Large intestine (tissue), 3 donors: ENCODE measurements at regions not wholly inside any gene's neighbourhood (a gene's known extent, or its start where the extent isn't known, plus 50 kb on each side); places are given as distances from the start of the nearest gene placed in this dataset.
A peak's percentile ranks its signal among the peaks of the same experiment; 100 is the strongest.
"Not testable (repeated sequence)": the region's sequence is repeated elsewhere in the genome, so short reads cannot be mapped to it uniquely, and the experiment has no call there.

ENCODE experiments used
- DNase-seq, 2 donors: peaks; one replicate each; pipeline versions ENCODE4 v3.0.0 to v3.0.0-alpha.2; 2013
- H3K27ac ChIP-seq: one replicate; pipeline ENCODE4 v1.5.1; 2013; ENCODE audit warnings: low read length
- H3K27me3 ChIP-seq: 2 replicates; pipeline ENCODE4 v1.6.1; 2013; ENCODE audit warnings: low read length; ENCODE audit not compliant: control insufficient read depth, insufficient read depth
- H3K36me3 ChIP-seq: 2 replicates; pipeline ENCODE4 v1.6.1; 2013; ENCODE audit warnings: low read length; ENCODE audit not compliant: control insufficient read depth, insufficient read depth
- H3K4me1 ChIP-seq: one replicate; pipeline ENCODE4 v1.6.1; 2013; ENCODE audit warnings: low read length; ENCODE audit not compliant: control insufficient read depth, insufficient read depth
- H3K4me3 ChIP-seq: one replicate; pipeline ENCODE4 v1.5.1; 2013; ENCODE audit warnings: low read length
- H3K9me3 ChIP-seq: one replicate; pipeline ENCODE4 v1.6.1; 2013; ENCODE audit warnings: mild to moderate bottlenecking, low read depth, low read length, moderate library complexity; ENCODE audit not compliant: control insufficient read depth
- WGBS: methylation state at CpG from one replicate; pipeline ENCODE4 v1.1.5; 2013; ENCODE audit warnings: low lambda C conversion rate; ENCODE audit not compliant: insufficient coverage; 5-methylcytosine and 5-hydroxymethylcytosine counted together

DNA sequence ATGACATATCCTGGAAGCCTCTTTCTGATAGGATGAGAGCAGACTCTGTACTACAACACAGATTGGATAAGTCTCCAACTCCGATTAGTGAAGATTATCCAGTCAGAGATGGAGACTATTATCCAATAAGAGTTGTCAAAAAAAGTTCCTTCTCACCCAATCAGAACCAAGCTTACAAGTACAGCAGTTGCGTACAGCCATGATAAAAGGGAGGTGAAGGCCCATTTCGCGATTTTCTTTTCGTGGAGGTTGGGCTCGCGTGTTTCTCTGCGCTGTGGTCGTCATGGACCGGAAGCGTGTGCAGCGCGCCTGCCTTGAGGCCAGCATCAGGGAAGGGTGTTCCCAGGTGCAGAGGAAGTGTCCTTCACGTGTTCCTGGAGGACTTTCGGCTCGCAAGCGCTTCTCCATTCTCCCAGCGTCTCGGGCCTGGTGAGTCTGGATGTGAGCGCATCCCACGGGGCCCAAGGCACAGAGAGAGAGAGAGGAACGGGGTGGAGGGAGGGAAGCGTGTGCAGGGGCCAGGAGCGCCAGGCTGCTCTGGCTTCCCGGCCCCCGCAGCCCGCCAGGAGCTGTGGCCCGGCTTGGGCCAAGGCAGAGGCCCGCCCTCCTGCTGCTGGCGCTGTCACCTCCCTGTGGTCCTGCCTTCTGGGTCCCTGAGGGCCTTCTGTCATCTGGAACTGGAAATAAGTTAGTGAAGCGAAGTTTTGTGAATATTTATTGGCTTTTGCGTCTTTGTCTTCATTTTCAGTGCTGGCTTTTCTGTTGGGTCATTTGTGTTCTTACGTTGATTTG, 53.9 kb downstream of the CDRT15L2 start:
- not testable (repeated sequence) for H3K9me3 ChIP-seq, H3K4me1 ChIP-seq, DNase-seq, H3K27ac ChIP-seq, H3K27me3 ChIP-seq, H3K36me3 ChIP-seq, H3K4me3 ChIP-seq
- WGBS: no CpG with 5 or more reads among the region's 33 CpGs

DNA sequence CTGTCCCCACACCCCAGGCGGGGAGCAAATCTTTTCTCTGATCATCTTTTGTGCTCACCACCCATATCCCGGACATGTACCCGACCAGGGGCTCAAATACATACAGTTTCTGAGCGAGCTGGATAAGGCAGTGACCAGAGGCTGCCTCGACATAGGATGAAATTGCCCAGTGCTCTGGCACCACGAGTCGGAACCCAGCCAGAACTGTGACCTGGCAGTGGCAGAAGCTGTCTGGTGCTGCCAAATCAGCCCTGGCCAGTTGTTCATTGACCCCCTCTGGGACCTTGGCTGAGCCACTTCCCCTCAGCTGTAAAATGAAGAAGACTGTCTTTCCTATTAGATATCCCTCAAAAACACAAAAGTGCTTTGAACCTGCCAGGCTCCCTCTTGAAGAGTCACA, 60.6 kb downstream of the CDRT15L2 start:
- no CpG with 5 or more reads among the region's 7 CpGs for WGBS
- H3K9me3 ChIP-seq, H3K4me1 ChIP-seq, H3K4me3 ChIP-seq, H3K27ac ChIP-seq, DNase-seq, H3K36me3 ChIP-seq, H3K27me3 ChIP-seq: not testable (repeated sequence)

DNA sequence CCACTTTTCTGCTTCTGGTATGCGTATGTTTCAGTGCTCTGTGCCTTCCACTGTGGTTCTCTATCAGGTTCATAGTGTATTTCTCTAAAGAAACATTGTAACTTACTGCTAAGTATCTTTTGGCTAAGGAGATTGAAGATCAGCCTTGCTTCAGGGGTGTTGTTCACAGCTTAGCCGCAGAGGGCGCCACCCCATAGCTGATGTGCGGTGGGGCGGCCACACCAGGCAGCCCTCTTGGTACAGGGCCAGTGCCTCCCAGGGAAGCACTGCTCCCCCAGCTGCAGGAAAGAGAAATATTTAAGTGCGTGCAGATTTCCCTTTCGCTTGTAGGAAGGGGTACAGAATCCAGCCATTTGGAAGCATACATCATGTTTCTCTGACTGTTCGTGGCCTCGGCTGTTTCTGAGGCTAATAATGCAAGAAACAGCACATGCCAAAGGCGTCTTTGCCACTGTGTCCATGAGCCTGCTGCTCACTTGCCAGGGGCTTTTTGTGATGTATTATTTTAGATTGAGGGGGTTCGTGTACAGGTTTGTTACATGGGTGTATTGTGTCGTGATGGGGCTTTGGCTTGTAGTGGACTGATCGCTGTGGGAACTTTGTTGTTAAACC, 67.2 kb downstream of the CDRT15L2 start:
- WGBS: 93% methylated on average over 2 of the region's 13 CpGs
- not testable (repeated sequence) for H3K4me1 ChIP-seq, H3K27ac ChIP-seq, H3K36me3 ChIP-seq, H3K4me3 ChIP-seq, H3K27me3 ChIP-seq, H3K9me3 ChIP-seq
- peak; percentile 6 to 14 for DNase-seq

DNA sequence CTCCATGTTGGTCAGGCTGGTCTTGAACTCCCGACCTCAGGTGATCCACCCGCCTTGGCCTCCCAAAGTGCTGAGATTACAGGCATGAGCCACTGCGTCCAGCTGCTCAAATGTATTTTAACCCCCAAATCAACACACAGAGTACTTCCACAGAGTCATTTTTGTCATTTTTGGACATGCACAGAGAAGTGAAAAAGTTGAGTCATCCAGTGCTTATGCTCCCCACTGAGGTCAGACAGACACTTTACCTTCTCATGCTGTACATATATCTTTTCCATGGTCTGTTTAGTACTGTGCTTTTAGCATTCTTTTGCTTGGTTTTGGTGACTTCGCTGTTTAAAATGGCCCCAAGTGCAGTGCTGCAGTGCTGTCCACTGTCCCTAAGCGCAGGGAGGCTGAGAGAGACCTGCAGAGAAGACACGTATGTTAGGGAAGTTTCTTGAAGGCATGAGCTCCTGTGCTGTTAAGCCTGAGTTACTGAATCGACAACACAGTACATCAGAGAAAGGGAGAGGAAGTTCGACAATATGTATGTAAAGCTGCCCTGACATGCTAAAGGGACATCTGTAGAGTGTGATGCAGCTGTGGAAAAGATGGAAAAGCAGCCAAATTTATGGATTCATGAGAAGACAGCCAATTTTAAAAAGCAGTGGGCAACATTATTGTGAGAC, 69.7 kb downstream of the CDRT15L2 start:
- H3K9me3 ChIP-seq, H3K4me3 ChIP-seq, H3K27ac ChIP-seq, H3K27me3 ChIP-seq, H3K36me3 ChIP-seq, DNase-seq, H3K4me1 ChIP-seq: not testable (repeated sequence)
- WGBS: no CpG with 5 or more reads among the region's 8 CpGs

DNA sequence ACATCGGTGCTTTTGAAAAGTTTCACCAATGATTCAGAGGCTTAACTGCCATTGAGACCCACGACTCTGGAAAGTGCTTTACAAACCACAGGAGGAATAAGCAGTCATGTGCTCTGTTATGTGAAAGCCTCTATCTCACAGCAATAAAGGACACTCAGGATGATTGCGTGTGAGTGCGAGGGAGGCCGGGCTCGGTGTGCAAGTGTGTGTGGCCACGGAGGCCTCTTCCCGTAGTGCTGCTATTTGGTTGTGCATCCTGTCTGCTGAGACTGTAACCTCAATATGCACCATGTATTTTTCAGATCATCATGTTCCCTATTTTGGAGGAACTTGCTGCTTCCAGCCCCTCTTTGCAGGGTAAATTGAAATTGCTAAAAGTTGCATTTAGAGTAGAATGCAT, 71.5 kb downstream of the CDRT15L2 start:
- H3K4me1 ChIP-seq, H3K36me3 ChIP-seq, H3K27me3 ChIP-seq, DNase-seq, H3K9me3 ChIP-seq, H3K27ac ChIP-seq, H3K4me3 ChIP-seq: not testable (repeated sequence)
- no CpG with 5 or more reads among the region's 8 CpGs for WGBS

DNA sequence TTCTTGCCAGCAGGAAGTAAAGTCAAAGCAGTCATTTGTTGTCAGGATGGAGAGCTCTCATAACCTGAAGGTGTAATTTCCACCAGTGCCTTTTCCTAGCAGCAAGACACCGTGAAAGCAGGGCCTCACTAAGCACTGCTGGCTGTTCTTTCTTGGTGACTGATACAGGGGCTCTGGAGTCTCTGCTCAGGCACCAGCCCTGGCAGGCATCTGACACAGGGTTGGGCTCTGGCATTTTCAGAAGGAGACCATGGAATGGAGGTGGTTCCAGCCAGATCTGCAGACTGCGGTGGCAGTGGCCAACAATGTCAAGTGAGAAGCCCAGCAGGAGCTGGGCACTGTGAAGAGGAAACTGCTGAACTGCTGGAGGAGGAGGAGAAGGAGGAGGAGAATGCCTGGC, 72.2 kb downstream of the CDRT15L2 start:
- not testable (repeated sequence) for H3K9me3 ChIP-seq, H3K4me1 ChIP-seq, DNase-seq, H3K4me3 ChIP-seq, H3K27ac ChIP-seq, H3K27me3 ChIP-seq, H3K36me3 ChIP-seq
- WGBS: no CpG with 5 or more reads among the region's 2 CpGs

DNA sequence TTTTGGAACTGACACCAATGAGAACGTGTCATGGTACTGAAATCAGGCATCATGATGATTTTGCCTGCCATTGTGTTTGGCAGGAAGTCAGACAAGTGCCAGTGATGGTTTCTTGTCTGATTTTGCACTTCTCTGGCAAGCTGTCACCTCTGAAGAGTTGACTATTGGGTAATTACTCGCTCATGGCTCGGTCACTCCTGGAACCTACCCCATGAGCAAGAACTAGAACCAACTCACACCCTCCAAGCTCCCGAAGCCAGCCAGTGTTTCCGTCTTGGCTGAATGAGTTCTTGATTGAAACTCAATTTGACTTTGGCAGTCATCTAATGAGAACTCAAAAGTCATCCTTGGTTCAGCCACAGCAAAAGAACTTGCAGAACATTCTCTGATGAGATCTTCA, 73.9 kb downstream of the CDRT15L2 start:
- H3K9me3 ChIP-seq, H3K27ac ChIP-seq, DNase-seq, H3K4me3 ChIP-seq, H3K36me3 ChIP-seq, H3K4me1 ChIP-seq, H3K27me3 ChIP-seq: not testable (repeated sequence)
- WGBS: no CpG with 5 or more reads among the region's 5 CpGs

DNA sequence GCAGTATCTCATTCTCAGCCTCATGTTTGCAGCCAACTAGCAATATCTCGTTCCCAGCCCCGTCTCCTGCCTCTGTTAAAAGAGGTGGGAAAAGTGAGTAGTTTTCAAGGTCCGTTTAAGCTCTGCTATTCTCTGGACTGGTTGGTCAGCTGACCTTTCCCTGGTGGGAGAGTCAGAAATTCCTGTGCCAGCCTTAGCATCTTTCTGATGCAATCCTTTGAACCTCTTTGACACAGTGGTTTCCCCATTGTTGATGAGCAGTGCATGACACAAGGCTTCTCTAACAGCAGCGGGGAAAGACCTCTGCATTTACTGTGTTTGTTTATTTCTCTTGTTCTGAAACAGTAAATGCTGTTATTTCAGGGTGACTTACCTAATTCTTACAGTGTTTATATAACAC, 74.6 kb downstream of the CDRT15L2 start:
- H3K9me3 ChIP-seq, H3K27ac ChIP-seq, H3K36me3 ChIP-seq, DNase-seq, H3K4me3 ChIP-seq, H3K27me3 ChIP-seq, H3K4me1 ChIP-seq: not testable (repeated sequence)
- WGBS: no CpG with 5 or more reads among the region's 4 CpGs

DNA sequence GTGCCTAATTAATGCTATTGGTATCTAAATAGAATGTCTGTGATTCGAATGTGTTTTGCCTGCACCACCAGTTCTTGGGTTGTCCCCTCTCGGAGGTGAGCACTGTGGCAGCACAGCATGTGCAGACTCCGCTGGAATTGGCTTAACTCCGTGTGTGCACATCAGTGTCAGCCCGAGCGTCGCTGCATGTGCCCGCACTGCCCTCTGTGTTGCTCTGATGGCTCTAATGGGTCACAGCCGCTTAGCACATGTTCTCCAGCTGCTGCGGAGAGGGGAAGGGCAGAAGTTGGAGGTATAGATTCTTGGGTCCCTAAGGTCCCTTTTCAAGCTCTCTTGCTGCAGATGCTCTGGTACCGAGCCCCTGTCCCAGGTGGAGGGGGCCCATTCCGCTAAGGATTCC, 75.1 kb downstream of the CDRT15L2 start:
- not testable (repeated sequence) for H3K36me3 ChIP-seq, H3K9me3 ChIP-seq
- no CpG with 5 or more reads among the region's 12 CpGs for WGBS

DNA sequence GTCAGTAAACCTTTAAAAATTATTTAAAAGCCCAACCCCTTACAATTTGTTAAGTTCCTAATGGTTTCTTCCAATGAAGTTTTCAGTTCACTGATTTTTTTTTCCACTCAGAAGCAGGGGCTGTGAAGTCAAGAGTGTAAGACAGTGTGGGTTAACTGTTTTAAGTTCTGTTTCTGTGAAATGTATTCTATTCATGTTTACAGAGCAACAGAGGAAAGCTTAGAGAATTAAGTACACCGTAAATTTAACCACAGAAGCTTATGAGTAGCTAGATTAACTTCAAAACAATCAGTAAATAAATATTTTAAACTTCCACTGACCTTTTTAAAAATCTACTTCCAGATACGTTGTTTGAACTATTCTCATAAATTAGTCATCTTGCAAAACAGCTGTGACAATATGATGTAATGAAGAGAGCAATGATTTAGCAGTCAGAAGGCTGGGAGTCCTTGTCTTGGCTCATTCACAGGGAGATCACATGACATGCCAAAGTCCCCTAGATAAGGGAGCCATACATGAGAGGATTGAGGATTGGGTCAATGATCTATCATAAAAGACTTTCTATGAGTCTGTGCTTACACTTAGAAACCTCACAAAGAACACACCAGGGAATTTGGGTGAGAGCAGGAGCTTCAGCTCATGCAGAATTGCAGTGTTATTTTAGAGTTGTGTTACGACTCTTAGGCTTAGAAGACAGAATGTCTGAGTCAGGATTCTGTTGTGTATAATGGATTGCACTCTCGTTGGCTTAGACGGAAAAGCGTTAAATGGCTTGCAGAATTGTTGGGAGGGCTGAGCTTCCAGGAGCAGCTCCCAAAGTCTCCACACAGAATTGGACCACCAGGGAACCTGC, 85.8 kb downstream of the CDRT15L2 start:
- not testable (repeated sequence) for H3K4me3 ChIP-seq, H3K9me3 ChIP-seq, H3K4me1 ChIP-seq, H3K27me3 ChIP-seq, H3K36me3 ChIP-seq
- DNase-seq: peak; percentile 16 to 64
- H3K27ac ChIP-seq: peak overlapping the region; percentile 57
- WGBS: no CpG with 5 or more reads among the region's 6 CpGs

More for the DNA sequence above, 75.1 kb downstream of the CDRT15L2 start:
- not testable (repeated sequence) for H3K27me3 ChIP-seq, H3K27ac ChIP-seq, H3K4me3 ChIP-seq, H3K4me1 ChIP-seq, DNase-seq
